Right ventricle myocardium inferior (tissue), 1 donor: ENCODE measurements at regions not wholly inside any gene's neighbourhood (a gene's known extent, or its start where the extent isn't known, plus 50 kb on each side); places are given as distances from the start of the nearest gene placed in this dataset.

Experiments used
- ATAC-seq: fragments of 200-7000 bp; cut with Tn5 transposase; one replicate; pipeline ENCODE4 v1.9.1; 2020; ENCODE audit warnings: mild to moderate bottlenecking, moderate library complexity
- DNase-seq: peaks from one replicate; pipeline ENCODE4 v3.0.0; 2021; ENCODE audit errors: missing footprints
- intact Hi-C: fragments of 100-400 bp; cut with DNase I; formaldehyde crosslinking; loops from one replicate; pipeline ENCODE4 v1.11.0; 2022
- donor health status: DM: no; HTN: yes; CAD: no; lungs with severe emphysema.

GRCh38 chr4:146033149-146033548, 94.5 kb upstream of the ZNF827 start:
- intact Hi-C loops: no loop called here
- DNase-seq (no peak), ATAC-seq (no peak)

GRCh38 chr4:146032234-146032860, 93.7 kb upstream of the ZNF827 start:
- no peak for ATAC-seq
- intact Hi-C loops: no loop called here
- no peak for DNase-seq

GRCh38 chr4:146029939-146030710, 91.5 kb upstream of the ZNF827 start:
- no peak for ATAC-seq
- no peak for DNase-seq
- intact Hi-C loops: no loop called here

GRCh38 chr4:146029147-146029546, 90.5 kb upstream of the ZNF827 start:
- DNase-seq: no peak

GRCh38 chr4:146027761-146028160, 89.1 kb upstream of the ZNF827 start:
- ATAC-seq (no peak), DNase-seq (no peak)
- intact Hi-C loops: no loop called here

More at GRCh38 chr4:146029147-146029546, 90.5 kb upstream of the ZNF827 start:
- intact Hi-C loops: no loop called here
- no peak for ATAC-seq

- intact Hi-C loops: no loop called here
- DNase-seq: no peak
- ATAC-seq: no peak
These were observed 84.8 kb upstream of the ZNF827 start for GRCh38 chr4:146023334-146023967.

DNA sequence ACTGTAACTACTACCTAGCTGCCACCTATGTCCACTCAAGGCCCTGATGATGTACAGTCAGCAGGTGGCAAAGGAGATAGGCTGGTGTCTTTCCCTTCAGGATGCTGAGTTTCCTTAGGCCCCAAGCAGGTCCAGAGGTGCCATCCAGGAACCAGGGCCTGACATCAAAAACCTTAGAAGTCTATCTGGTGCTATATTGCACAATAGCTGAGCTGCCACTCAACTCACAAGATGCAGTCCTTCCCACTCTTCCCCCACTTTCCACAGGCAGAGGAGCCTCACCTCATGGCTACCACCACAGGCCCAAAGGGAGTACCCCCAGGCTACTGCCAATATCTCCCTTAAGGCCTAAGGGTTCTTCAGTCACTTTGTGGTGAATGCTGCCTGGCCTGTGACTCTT, 83.9 kb upstream of the ZNF827 start:
- intact Hi-C loops: no loop called here
- ATAC-seq: no peak
- DNase-seq: no peak

- DNase-seq (no peak), ATAC-seq (no peak)
- intact Hi-C loops: no loop called here
These were observed 79.6 kb upstream of the ZNF827 start for GRCh38 chr4:146018247-146018646.

DNA sequence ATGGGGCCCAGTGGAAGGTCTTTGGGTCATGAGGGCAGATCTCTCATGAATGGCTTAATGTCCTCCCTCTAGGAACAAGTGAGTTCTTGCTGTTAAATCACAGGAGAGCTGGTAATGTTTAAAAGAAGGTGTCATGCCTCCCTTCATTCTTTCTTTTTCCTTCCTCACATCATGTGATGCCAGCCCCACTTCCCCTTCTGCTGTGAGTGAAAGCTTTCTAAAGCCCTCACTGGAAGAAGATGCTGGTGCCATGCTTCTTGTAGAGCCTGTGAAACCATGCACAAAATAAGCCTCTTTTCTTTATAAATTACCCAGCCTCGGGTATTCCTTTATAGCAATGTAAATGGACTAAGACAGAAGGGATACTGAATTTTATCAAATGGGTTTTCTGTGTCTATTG, 66.1 kb upstream of the ZNF827 start:
- intact Hi-C loops: no loop called here
- no peak for ATAC-seq
- no peak for DNase-seq

DNA sequence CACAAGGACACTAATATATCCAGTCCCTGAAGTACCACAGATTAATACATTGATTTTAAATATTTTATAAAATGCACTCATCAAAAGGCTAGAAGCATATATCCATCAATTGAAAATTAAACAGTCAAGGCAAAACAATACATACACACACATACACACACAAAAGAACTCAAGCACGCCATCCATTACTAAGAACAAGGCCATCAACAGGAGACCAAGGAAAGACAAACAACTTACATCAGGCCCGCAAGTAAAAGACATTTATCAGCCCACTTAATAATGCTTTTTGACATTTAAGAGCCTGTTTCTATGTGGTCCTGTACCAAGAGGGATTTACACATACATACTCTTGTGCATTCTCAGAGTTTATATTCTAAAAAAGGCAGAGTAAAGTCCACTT, 50.0 kb upstream of the ZNF827 start:
- DNase-seq (no peak), ATAC-seq (no peak)
- intact Hi-C loops: no loop called here
